ENCODE measurements at regions not wholly inside any gene's neighbourhood (a gene's known extent, or its start where the extent isn't known, plus 50 kb on each side); places are given as distances from the start of the nearest gene placed in this dataset.
A peak's percentile ranks its signal among the peaks of the same experiment; 100 is the strongest.
"Not testable (repeated sequence)": the region's sequence is repeated elsewhere in the genome, so short reads cannot be mapped to it uniquely, and the experiment has no call there.

DNA sequence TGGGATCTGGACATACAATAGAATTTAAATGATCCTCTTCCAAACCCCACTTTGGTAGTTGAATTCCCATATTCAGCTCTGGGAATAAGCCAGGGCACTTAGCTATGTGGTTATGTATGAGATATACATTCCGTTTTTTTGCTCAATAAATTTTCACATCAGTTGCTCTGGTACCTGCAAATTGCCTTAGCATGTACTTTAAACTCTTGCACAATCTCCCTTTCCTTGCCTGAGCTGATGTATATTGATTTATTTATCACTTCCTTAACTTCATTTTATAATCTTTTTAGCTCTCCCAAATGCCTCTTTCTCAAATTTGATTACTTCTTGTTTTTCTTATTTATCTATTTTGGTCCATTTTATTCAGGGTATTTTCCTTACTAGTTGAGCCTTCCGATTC is 90.1 kb upstream of the AGA start:
- no CpG with 5 or more reads among the region's 2 CpGs for WGBS (ENCODE audit: extremely low coverage, insufficient coverage, low lambda C conversion rate)
- no peak overlapping the region for H2BK15ac ChIP-seq (replicated peaks; ENCODE audit: low read depth)
- H3K56ac ChIP-seq (ENCODE audit: low read length), result no peak overlapping the region
- no peak overlapping the region for H4K5ac ChIP-seq (ENCODE audit: low read length)
- no peak overlapping the region for H2BK5ac ChIP-seq (ENCODE audit: low read length)
- H3K4ac ChIP-seq (ENCODE audit: low read depth, low read length), result no peak overlapping the region
- H3K18ac ChIP-seq (ENCODE audit: low read length), result no peak overlapping the region
- H3K4me2 ChIP-seq (ENCODE audit: low read length), result no peak overlapping the region
- no peak overlapping the region for H2AK5ac ChIP-seq (ENCODE audit: low read length)
- H3K4me3 ChIP-seq (ENCODE audit: low read length), result no peak overlapping the region
- H2BK120ac ChIP-seq (ENCODE audit: low read depth, low read length), result no peak overlapping the region
- no peaks in the 10 kb centered on the region for H3K79me1 ChIP-seq (ENCODE audit: low read length)
- no peaks in the 10 kb centered on the region for H3K27me3 ChIP-seq (ENCODE audit: insufficient read depth, low read length, poor library complexity)
- H3K9ac ChIP-seq (ENCODE audit: low read length), result no peak overlapping the region
- H4K8ac ChIP-seq (ENCODE audit: low read depth, low read length), result no peak overlapping the region
- no peak for DNase-seq
- H3K79me2 ChIP-seq (ENCODE audit: control insufficient read depth, insufficient read depth, low read length), result no peaks in the 10 kb centered on the region
- H3K23ac ChIP-seq (ENCODE audit: low read length), result no peak overlapping the region
- no peaks in the 10 kb centered on the region for H3K4me1 ChIP-seq (ENCODE audit: control insufficient read depth, low read depth, low read length)
- no peak overlapping the region for H3K27ac ChIP-seq (ENCODE audit: low read depth, low read length)
- H3K36me3 ChIP-seq (ENCODE audit: control insufficient read depth, insufficient read depth, low read length), result no peaks in the 10 kb centered on the region

DNA sequence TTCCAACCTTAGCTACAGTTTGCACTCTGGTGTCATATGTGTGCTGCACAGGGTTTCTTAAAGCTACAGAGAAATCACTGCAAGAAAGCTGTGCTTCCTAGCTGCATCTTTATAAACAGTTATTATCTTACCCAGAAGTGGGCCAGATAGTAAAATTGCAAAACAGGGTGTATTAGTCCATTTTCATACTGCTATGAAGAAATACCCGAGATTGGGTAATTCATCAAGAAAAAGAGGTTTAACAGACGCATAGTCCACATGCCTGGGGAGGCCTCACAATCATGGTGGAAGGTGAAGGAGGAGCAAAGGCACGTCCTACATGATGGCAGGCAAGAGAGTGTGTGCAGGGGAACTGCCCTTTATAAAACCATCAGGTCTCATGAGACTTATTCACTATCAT is 92.6 kb upstream of the AGA start:
- not testable (repeated sequence) for H3K79me2 ChIP-seq (ENCODE audit: control insufficient read depth, insufficient read depth, low read length); H2BK120ac ChIP-seq (ENCODE audit: low read depth, low read length); H3K4me3 ChIP-seq (ENCODE audit: low read length); H3K4ac ChIP-seq (ENCODE audit: low read depth, low read length); H3K27me3 ChIP-seq (ENCODE audit: insufficient read depth, low read length, poor library complexity); H3K56ac ChIP-seq (ENCODE audit: low read length); H3K79me1 ChIP-seq (ENCODE audit: low read length); H3K4me2 ChIP-seq (ENCODE audit: low read length); H2AK5ac ChIP-seq (ENCODE audit: low read length); DNase-seq; H3K27ac ChIP-seq (ENCODE audit: low read depth, low read length); H3K9ac ChIP-seq (ENCODE audit: low read length); H3K23ac ChIP-seq (ENCODE audit: low read length); H3K36me3 ChIP-seq (ENCODE audit: control insufficient read depth, insufficient read depth, low read length); H3K4me1 ChIP-seq (ENCODE audit: control insufficient read depth, low read depth, low read length); H4K8ac ChIP-seq (ENCODE audit: low read depth, low read length); H3K18ac ChIP-seq (ENCODE audit: low read length); H2BK15ac ChIP-seq (replicated peaks; ENCODE audit: low read depth); H2BK5ac ChIP-seq (ENCODE audit: low read length); H4K5ac ChIP-seq (ENCODE audit: low read length)
- no CpG with 5 or more reads among the region's 3 CpGs for WGBS (ENCODE audit: extremely low coverage, insufficient coverage, low lambda C conversion rate)

DNA sequence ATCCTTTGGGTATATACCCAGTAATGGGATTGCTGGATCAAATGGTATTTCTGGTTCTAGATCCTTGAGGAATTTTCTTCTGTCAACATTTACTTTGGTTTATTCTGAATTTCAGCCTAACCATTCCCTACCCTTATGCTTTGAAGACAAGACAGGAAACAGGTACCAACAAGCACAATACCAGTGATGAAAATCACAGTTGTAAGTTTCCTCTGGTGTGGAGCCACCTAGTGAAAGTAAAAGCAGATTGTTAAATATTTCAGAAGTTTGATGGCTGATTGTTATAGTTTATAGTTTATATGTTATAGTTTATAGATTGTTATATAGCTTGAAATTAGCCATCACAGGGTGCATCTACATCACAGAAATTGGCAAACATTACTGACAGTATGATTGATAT is 104.5 kb upstream of the AGA start:
- no peak overlapping the region for H3K4me2 ChIP-seq (ENCODE audit: low read length)
- no peak overlapping the region for H2BK15ac ChIP-seq (replicated peaks; ENCODE audit: low read depth)
- H3K79me1 ChIP-seq (ENCODE audit: low read length), result no peaks in the 10 kb centered on the region
- H2BK5ac ChIP-seq (ENCODE audit: low read length), result no peak overlapping the region
- no peak overlapping the region for H3K4ac ChIP-seq (ENCODE audit: low read depth, low read length)
- no peak overlapping the region for H3K4me3 ChIP-seq (ENCODE audit: low read length)
- H3K79me2 ChIP-seq (ENCODE audit: control insufficient read depth, insufficient read depth, low read length), result no peaks in the 10 kb centered on the region
- H3K56ac ChIP-seq (ENCODE audit: low read length), result no peak overlapping the region
- H3K18ac ChIP-seq (ENCODE audit: low read length), result no peak overlapping the region
- no peak overlapping the region for H3K9ac ChIP-seq (ENCODE audit: low read length)
- no peak overlapping the region for H4K8ac ChIP-seq (ENCODE audit: low read depth, low read length)
- H2AK5ac ChIP-seq (ENCODE audit: low read length), result no peak overlapping the region
- DNase-seq, result no peak
- H3K27ac ChIP-seq (ENCODE audit: low read depth, low read length), result no peak overlapping the region
- no peaks in the 10 kb centered on the region for H3K27me3 ChIP-seq (ENCODE audit: insufficient read depth, low read length, poor library complexity)
- H2BK120ac ChIP-seq (ENCODE audit: low read depth, low read length), result no peak overlapping the region
- no peaks in the 10 kb centered on the region for H3K4me1 ChIP-seq (ENCODE audit: control insufficient read depth, low read depth, low read length)
- H3K23ac ChIP-seq (ENCODE audit: low read length), result no peak overlapping the region
- no peaks in the 10 kb centered on the region for H3K36me3 ChIP-seq (ENCODE audit: control insufficient read depth, insufficient read depth, low read length)
- no peak overlapping the region for H4K5ac ChIP-seq (ENCODE audit: low read length)

DNA sequence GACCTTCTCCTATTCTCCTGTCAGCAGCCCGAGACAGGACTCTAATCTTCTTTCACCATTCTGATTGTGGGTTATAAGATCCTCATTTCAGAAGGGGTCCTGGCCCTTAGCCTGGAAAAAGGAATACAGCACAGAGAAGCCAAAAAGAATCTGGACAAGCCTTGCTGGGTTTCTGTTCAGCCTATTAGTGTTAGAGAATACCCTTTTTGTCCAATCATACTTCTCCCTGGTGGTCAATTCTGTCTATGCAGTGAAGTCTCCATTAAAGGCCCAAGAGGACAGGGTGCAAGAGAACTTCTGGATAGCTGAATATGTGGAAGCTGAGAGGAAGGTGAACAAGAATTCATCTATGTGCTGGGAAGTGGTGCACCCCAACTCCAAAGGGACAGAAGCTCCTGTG is 105.7 kb upstream of the AGA start:
- no peak overlapping the region for H3K56ac ChIP-seq (ENCODE audit: low read length)
- H3K18ac ChIP-seq (ENCODE audit: low read length), result no peak overlapping the region
- no peaks in the 10 kb centered on the region for H3K79me1 ChIP-seq (ENCODE audit: low read length)
- H2BK120ac ChIP-seq (ENCODE audit: low read depth, low read length), result no peak overlapping the region
- no peak overlapping the region for H4K5ac ChIP-seq (ENCODE audit: low read length)
- no peak overlapping the region for H3K4me2 ChIP-seq (ENCODE audit: low read length)
- no peaks in the 10 kb centered on the region for H3K27me3 ChIP-seq (ENCODE audit: insufficient read depth, low read length, poor library complexity)
- no CpG with 5 or more reads among the region's 1 CpG for WGBS (ENCODE audit: extremely low coverage, insufficient coverage, low lambda C conversion rate)
- H3K9ac ChIP-seq (ENCODE audit: low read length), result no peak overlapping the region
- no peaks in the 10 kb centered on the region for H3K79me2 ChIP-seq (ENCODE audit: control insufficient read depth, insufficient read depth, low read length)
- H3K4me1 ChIP-seq (ENCODE audit: control insufficient read depth, low read depth, low read length), result no peaks in the 10 kb centered on the region
- no peak overlapping the region for H3K4me3 ChIP-seq (ENCODE audit: low read length)
- no peak overlapping the region for H4K8ac ChIP-seq (ENCODE audit: low read depth, low read length)
- H2BK15ac ChIP-seq (replicated peaks; ENCODE audit: low read depth), result no peak overlapping the region
- H3K23ac ChIP-seq (ENCODE audit: low read length), result no peak overlapping the region
- DNase-seq, result no peak
- no peaks in the 10 kb centered on the region for H3K36me3 ChIP-seq (ENCODE audit: control insufficient read depth, insufficient read depth, low read length)
- no peak overlapping the region for H2AK5ac ChIP-seq (ENCODE audit: low read length)
- no peak overlapping the region for H2BK5ac ChIP-seq (ENCODE audit: low read length)
- no peak overlapping the region for H3K27ac ChIP-seq (ENCODE audit: low read depth, low read length)
- H3K4ac ChIP-seq (ENCODE audit: low read depth, low read length), result no peak overlapping the region

DNA sequence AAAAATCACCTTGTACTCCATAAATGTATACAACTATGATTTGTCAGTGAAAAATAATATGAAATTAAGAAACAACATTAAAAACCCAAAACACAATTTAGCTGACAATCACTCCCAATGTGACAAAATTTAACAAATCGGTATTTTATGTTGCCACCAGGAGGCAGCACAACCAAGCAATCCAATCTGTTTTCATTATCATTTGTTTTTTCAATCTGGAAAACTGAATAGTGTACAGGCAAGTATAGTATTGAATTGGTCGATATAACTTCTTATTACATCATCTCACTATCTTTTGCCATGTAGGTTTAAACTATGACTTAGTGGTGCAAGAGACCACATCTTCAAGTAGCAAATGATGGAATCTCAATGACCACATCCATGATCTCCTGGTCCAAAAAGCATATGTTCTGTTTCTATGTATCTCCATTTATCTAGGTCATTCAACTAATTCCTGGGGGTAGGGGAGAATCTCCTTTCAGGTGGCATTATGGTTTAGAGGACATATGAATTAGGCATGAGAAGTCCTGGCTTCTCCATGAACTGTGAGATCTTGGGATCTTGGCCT is 112.9 kb upstream of the AGA start:
- Histone ChIP-seq H3K36me3 (ENCODE audit: control insufficient read depth, insufficient read depth, low read length) (no peaks in the 10 kb centered on the region), H3K4me1 (ENCODE audit: control insufficient read depth, low read depth, low read length) (no peaks in the 10 kb centered on the region), H3K9ac (ENCODE audit: low read length) (no peak overlapping the region), H3K56ac (ENCODE audit: low read length) (no peak overlapping the region), H2BK15ac (replicated peaks; ENCODE audit: low read depth) (no peak overlapping the region), H4K5ac (ENCODE audit: low read length) (no peak overlapping the region), H3K27me3 (ENCODE audit: insufficient read depth, low read length, poor library complexity) (no peaks in the 10 kb centered on the region), H2AK5ac (ENCODE audit: low read length) (no peak overlapping the region), H3K23ac (ENCODE audit: low read length) (no peak overlapping the region), H3K4me3 (ENCODE audit: low read length) (no peak overlapping the region), H3K18ac (ENCODE audit: low read length) (no peak overlapping the region), H2BK120ac (ENCODE audit: low read depth, low read length) (no peak overlapping the region), H3K79me1 (ENCODE audit: low read length) (no peaks in the 10 kb centered on the region), H2BK5ac (ENCODE audit: low read length) (no peak overlapping the region), H4K8ac (ENCODE audit: low read depth, low read length) (no peak overlapping the region), H3K27ac (ENCODE audit: low read depth, low read length) (no peak overlapping the region), H3K79me2 (ENCODE audit: control insufficient read depth, insufficient read depth, low read length) (no peaks in the 10 kb centered on the region), H3K4ac (ENCODE audit: low read depth, low read length) (no peak overlapping the region), H3K4me2 (ENCODE audit: low read length) (no peak overlapping the region)
- DNase-seq, result peak; percentile 16
- no CpG with 5 or more reads among the region's 2 CpGs for WGBS (ENCODE audit: extremely low coverage, insufficient coverage, low lambda C conversion rate)

DNA sequence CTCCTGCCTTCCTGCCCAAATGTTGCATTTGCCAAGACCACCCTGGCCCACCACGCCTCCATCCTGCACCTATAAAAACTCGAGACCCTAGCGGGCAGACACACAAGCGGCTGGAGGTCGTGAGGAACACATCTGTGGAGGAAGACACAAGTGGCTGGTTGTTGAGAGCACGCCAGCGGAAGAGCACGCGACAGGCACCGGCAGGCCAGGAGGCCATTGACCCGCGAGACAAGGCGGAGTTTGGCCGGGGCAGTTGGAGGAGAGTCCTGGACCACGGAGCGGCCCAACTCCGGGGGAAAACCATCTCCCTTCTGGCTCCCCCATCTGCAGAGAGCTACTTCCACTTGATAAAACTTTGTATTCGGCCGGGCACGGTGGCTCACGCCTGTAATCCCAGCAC is 115.2 kb upstream of the AGA start:
- Histone ChIP-seq H3K79me2 (ENCODE audit: control insufficient read depth, insufficient read depth, low read length) (no peaks in the 10 kb centered on the region), H3K56ac (ENCODE audit: low read length) (no peak overlapping the region), H3K27me3 (ENCODE audit: insufficient read depth, low read length, poor library complexity) (no peaks in the 10 kb centered on the region), H3K79me1 (ENCODE audit: low read length) (no peaks in the 10 kb centered on the region), H3K4me2 (ENCODE audit: low read length) (no peak overlapping the region), H3K18ac (ENCODE audit: low read length) (no peak overlapping the region), H2AK5ac (ENCODE audit: low read length) (no peak overlapping the region), H3K4ac (ENCODE audit: low read depth, low read length) (no peak overlapping the region), H4K8ac (ENCODE audit: low read depth, low read length) (no peak overlapping the region), H3K4me1 (ENCODE audit: control insufficient read depth, low read depth, low read length) (no peaks in the 10 kb centered on the region), H2BK15ac (replicated peaks; ENCODE audit: low read depth) (no peak overlapping the region), H3K27ac (ENCODE audit: low read depth, low read length) (no peak overlapping the region), H3K36me3 (ENCODE audit: control insufficient read depth, insufficient read depth, low read length) (no peaks in the 10 kb centered on the region), H2BK5ac (ENCODE audit: low read length) (no peak overlapping the region), H2BK120ac (ENCODE audit: low read depth, low read length) (no peak overlapping the region), H3K23ac (ENCODE audit: low read length) (no peak overlapping the region), H3K4me3 (ENCODE audit: low read length) (no peak overlapping the region), H4K5ac (ENCODE audit: low read length) (no peak overlapping the region), H3K9ac (ENCODE audit: low read length) (no peak overlapping the region)
- WGBS (ENCODE audit: extremely low coverage, insufficient coverage, low lambda C conversion rate), result no CpG with 5 or more reads among the region's 21 CpGs
- no peak for DNase-seq

Data from mesendoderm (in vitro differentiated cells).